ENCODE measurements at regions not wholly inside any gene's neighbourhood (a gene's known extent, or its start where the extent isn't known, plus 50 kb on each side); places are given as distances from the start of the nearest gene placed in this dataset.

DNA sequence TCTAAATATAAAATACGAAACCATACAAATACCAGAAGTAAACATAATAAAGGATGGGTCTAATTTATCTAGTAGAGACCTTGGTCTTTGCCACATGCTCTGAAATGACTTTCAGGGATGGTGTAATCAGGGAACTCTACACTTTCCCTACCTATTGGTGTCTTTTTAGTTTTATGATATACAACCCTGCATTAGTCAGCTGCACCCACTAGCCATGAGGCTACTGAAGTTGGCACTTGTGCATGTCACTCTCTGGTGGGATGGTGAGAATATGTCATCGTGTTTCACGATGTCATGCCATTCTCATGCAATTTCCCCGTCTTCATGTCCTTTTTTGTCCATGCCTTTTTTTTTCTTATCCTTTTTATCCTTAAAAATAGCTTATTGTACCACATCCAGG lies 234.9 kb upstream of the ACTBL2 start:
- TF ChIP-seq, protein P1, sequence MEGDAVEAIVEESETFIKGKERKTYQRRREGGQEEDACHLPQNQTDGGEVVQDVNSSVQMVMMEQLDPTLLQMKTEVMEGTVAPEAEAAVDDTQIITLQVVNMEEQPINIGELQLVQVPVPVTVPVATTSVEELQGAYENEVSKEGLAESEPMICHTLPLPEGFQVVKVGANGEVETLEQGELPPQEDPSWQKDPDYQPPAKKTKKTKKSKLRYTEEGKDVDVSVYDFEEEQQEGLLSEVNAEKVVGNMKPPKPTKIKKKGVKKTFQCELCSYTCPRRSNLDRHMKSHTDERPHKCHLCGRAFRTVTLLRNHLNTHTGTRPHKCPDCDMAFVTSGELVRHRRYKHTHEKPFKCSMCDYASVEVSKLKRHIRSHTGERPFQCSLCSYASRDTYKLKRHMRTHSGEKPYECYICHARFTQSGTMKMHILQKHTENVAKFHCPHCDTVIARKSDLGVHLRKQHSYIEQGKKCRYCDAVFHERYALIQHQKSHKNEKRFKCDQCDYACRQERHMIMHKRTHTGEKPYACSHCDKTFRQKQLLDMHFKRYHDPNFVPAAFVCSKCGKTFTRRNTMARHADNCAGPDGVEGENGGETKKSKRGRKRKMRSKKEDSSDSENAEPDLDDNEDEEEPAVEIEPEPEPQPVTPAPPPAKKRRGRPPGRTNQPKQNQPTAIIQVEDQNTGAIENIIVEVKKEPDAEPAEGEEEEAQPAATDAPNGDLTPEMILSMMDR (conservative IDR thresholded peaks at IDR 0.05; ENCODE audit: low read depth, low read length): no peak
- no peak for TF ChIP-seq EZH2 (IDR thresholded peaks at IDR 0.05; ENCODE audit: borderline replicate concordance, low read depth, low read length, poor library complexity, severe bottlenecking)
